ENCODE measurements at regions not wholly inside any gene's neighbourhood (a gene's known extent, or its start where the extent isn't known, plus 50 kb on each side); places are given as distances from the start of the nearest gene placed in this dataset.

GRCh38 chr22:27635435-27635834 lies 166.1 kb downstream of the MN1 start:
- DNase-seq, result no peak

- no peak for DNase-seq
Observed at GRCh38 chr22:27635852-27636251, 165.7 kb downstream of the MN1 start.

- DNase-seq, result no peak
Observed at GRCh38 chr22:27636716-27637508, 164.6 kb downstream of the MN1 start.

GRCh38 chr22:27637604-27638003 lies 164.0 kb downstream of the MN1 start:
- DNase-seq, result no peak

GRCh38 chr22:27638329-27639233 lies 163.0 kb downstream of the MN1 start:
- no peak for DNase-seq

GRCh38 chr22:27639248-27640086 lies 162.1 kb downstream of the MN1 start:
- DNase-seq, result no peak

GRCh38 chr22:27641049-27641795 lies 160.3 kb downstream of the MN1 start:
- no peak for DNase-seq

GRCh38 chr22:27642104-27642800 lies 159.3 kb downstream of the MN1 start:
- no peak for DNase-seq

- DNase-seq, result no peak
Observed at GRCh38 chr22:27643907-27644306, 157.6 kb downstream of the MN1 start.

- DNase-seq, result no peak
Observed at GRCh38 chr22:27644566-27644965, 157.0 kb downstream of the MN1 start.

GRCh38 chr22:27647540-27647939 lies 154.0 kb downstream of the MN1 start:
- no peak for DNase-seq

GRCh38 chr22:27648074-27648473 lies 153.5 kb downstream of the MN1 start:
- DNase-seq, result no peak

GRCh38 chr22:27648853-27649252 lies 152.7 kb downstream of the MN1 start:
- no peak for DNase-seq

GRCh38 chr22:27650572-27650971 lies 151.0 kb downstream of the MN1 start:
- DNase-seq, result no peak

GRCh38 chr22:27650985-27651384 lies 150.6 kb downstream of the MN1 start:
- DNase-seq, result no peak

GRCh38 chr22:27651486-27651885 lies 150.1 kb downstream of the MN1 start:
- DNase-seq, result no peak

GRCh38 chr22:27654546-27655445 lies 146.8 kb downstream of the MN1 start:
- no peak for DNase-seq

GRCh38 chr22:27655582-27656185 lies 145.9 kb downstream of the MN1 start:
- no peak for DNase-seq

- DNase-seq, result no peak
Observed at GRCh38 chr22:27656970-27657369, 144.6 kb downstream of the MN1 start.

GRCh38 chr22:27660306-27660705 lies 141.2 kb downstream of the MN1 start:
- no peak for DNase-seq
